HepG2 (cell line): ENCODE measurements at regions not wholly inside any gene's neighbourhood (a gene's known extent, or its start where the extent isn't known, plus 50 kb on each side); places are given as distances from the start of the nearest gene placed in this dataset.

Experiments used
- ATAC-seq: fragments of 200-7000 bp; cut with Tn5 transposase; 3 replicates; pipeline ENCODE4 v1.9.1; 2020; ENCODE audit warnings: mild to moderate bottlenecking, moderate library complexity
- BruUV-seq: library from RNA; stranded (reverse); fragments of 400-500 nt; replicated peaks from 2 replicates; lab custom pipeline; 2021; lab: Mats Ljungman, UMichigan
- CTCF ChIA-PET: fragments of 300-600 bp; formaldehyde crosslinking; extraction: SDS; loops from one replicate; lab custom pipeline; 2021; ENCODE audit warnings: low total read pairs, inconsistent platforms, low intra/inter-chr PET ratio; lab: Yijun Ruan, JAX
- POLR2A ChIA-PET: fragments of 350-600 bp; sonication (Branson Sonifier 250); formaldehyde crosslinking; loops from one replicate; lab custom pipeline; 2020; ENCODE audit warnings: antibody characterized with exemption, inconsistent platforms; lab: Yijun Ruan, JAX
- DNase-seq: peaks from one replicate; pipeline ENCODE4 v3.0.0-alpha.2; 2015; ENCODE audit warnings: low spot score
- FAIRE-seq: peaks from 3 replicates; lab custom pipeline; 2011; peaks lifted over from hg19 to GRCh38; lab: Jason Lieb, UNC
- H2AFZ ChIP-seq: one replicate; pipeline ENCODE4 v1.6.1; 2011; ENCODE audit warnings: low read length, inconsistent platforms
- H3K27ac ChIP-seq: fragments of 300-600 bp; 3 replicates; pipeline ENCODE4 v1.8.0; 2011; ENCODE audit warnings: mixed run types, mild to moderate bottlenecking, mixed read lengths, low read length, inconsistent platforms; ENCODE audit not compliant: insufficient read depth; ENCODE audit errors: extremely low read length
- H3K27me3 ChIP-seq, 2 experiments: fragments of 200-600 bp in 1 of 2; 2 replicates in 1 of 2; 3 replicates in 1 of 2; pipeline versions ENCODE4 v1.6.0 to v1.8.0; 2011; ENCODE audit warnings: low read length in 2 of 2, mild to moderate bottlenecking in 2 of 2, moderate library complexity in 2 of 2, inconsistent platforms in 1 of 2; ENCODE audit not compliant: insufficient read depth in 2 of 2, control insufficient read depth in 1 of 2
- H3K36me3 ChIP-seq, 2 experiments: fragments of 200-600 bp in 1 of 2; replicated peaks in 1 of 2; 2 replicates in 1 of 2; 3 replicates in 1 of 2; pipeline versions ENCODE4 v1.5.1 to v1.8.0; 2011; ENCODE audit warnings: low read length in 2 of 2, inconsistent platforms in 1 of 2; ENCODE audit not compliant: insufficient read depth in 2 of 2, control insufficient read depth in 1 of 2
- H3K4me1 ChIP-seq: 2 replicates; pipeline ENCODE4 v1.5.1; 2012; ENCODE audit warnings: low read length, inconsistent platforms; ENCODE audit not compliant: insufficient read depth
- H3K4me2 ChIP-seq: 2 replicates; pipeline ENCODE4 v1.6.0; 2011; ENCODE audit warnings: low read depth, low read length, inconsistent platforms
- H3K4me3 ChIP-seq, 3 experiments: fragments of 200-600 bp in 1 of 3; sonication (generic), shearing (Covaris generic) in 1 of 3; replicated peaks in 1 of 3; 2 replicates each; pipeline ENCODE4 v1.5.1; 2011 to 2016; ENCODE audit warnings: low read length in 3 of 3, inconsistent platforms in 2 of 3, low read depth in 2 of 3, mild to moderate bottlenecking in 2 of 3, control low read depth in 1 of 3, mixed read lengths in 1 of 3; ENCODE audit not compliant: insufficient read depth in 1 of 3
- H3K79me2 ChIP-seq: one replicate; pipeline ENCODE4 v1.6.1; 2011; ENCODE audit warnings: low read length, inconsistent platforms; ENCODE audit not compliant: insufficient read depth
- H3K9ac ChIP-seq: 2 replicates; pipeline ENCODE4 v1.6.0; 2011; ENCODE audit warnings: mild to moderate bottlenecking, low read depth, low read length, inconsistent platforms; ENCODE audit not compliant: insufficient read depth
- H3K9me3 ChIP-seq: 2 replicates; pipeline ENCODE4 v1.5.1; 2012; ENCODE audit warnings: mild to moderate bottlenecking, low read length
- H4K20me1 ChIP-seq: 2 replicates; pipeline ENCODE4 v1.6.0; 2011; ENCODE audit warnings: inconsistent platforms, mild to moderate bottlenecking, low read length, moderate library complexity; ENCODE audit not compliant: insufficient read depth
- LRRFIP1 ChIP-seq: sonication (generic); formaldehyde crosslinking; conservative IDR thresholded peaks from 2 replicates; pipeline ENCODE4 v1.4.0; 2020; ENCODE audit warnings: missing genetic modification reagents
- MXD4 ChIP-seq: IDR thresholded peaks from 2 replicates; pipeline ENCODE4 v1.6.1; 2016; ENCODE audit warnings: mild to moderate bottlenecking, missing biosample characterization, missing genetic modification reagents
- NFE2L2 ChIP-seq: fragments of 150-350 bp; IDR thresholded peaks from 2 replicates; pipeline ENCODE4 v1.6.1; 2014; ENCODE audit warnings: low read length
- SMARCE1 ChIP-seq: fragments of 450-650 bp; IDR thresholded peaks from 2 replicates; pipeline ENCODE4 v1.6.1; 2017; ENCODE audit warnings: borderline replicate concordance
- ZNF510 ChIP-seq: sonication (generic); formaldehyde crosslinking; IDR thresholded peaks from 2 replicates; pipeline ENCODE4 v1.4.0; 2020; ENCODE audit warnings: low read depth, mild to moderate bottlenecking, missing genetic modification reagents
- ZNF740 ChIP-seq: sonication (generic); formaldehyde crosslinking; IDR thresholded peaks from 2 replicates; pipeline ENCODE4 v1.4.0; 2020; ENCODE audit warnings: missing genetic modification reagents
- ZNF768 ChIP-seq: sonication (generic); formaldehyde crosslinking; IDR thresholded peaks from 2 replicates; pipeline ENCODE4 v1.4.0; 2020; ENCODE audit warnings: missing genetic modification reagents
- ZNF788 ChIP-seq: sonication (generic); formaldehyde crosslinking; IDR thresholded peaks from 2 replicates; pipeline ENCODE4 v1.5.0; 2020; ENCODE audit warnings: mild to moderate bottlenecking, missing genetic modification reagents, borderline replicate concordance
- WGBS: methylation state at CpG from one replicate; pipeline ENCODE4 v1.1.6; 2017; ENCODE audit warnings: low lambda C conversion rate; 5-methylcytosine and 5-hydroxymethylcytosine counted together
- in situ Hi-C: cut with HindIII; loops from 2 replicates; pipeline ENCODE4 v1.10.0; 2017; ENCODE audit warnings: low pct_unique_long_range_greater_than_20kb; ENCODE audit not compliant: extremely low pct_ligation_motif_present
- intact Hi-C: fragments of 100-400 bp; cut with micrococcal nuclease; formaldehyde crosslinking; loops from one replicate; pipeline ENCODE4 v1.10.0; 2022; ENCODE audit not compliant: unreplicated experiment

GRCh38 chr2:47675196-47675825 lies 104.5 kb upstream of the KCNK12 start:
- Histone ChIP-seq H3K9ac (no peak overlapping the region), H3K79me2 (no peaks in the 10 kb centered on the region), H3K4me3 (no peak overlapping the region), H3K27me3 (peaks cover 0 to 17% of the 10 kb centered on the region in 2 experiments; a peak in 2 of 5 replicates), H3K27ac (no peak overlapping the region), H3K4me2 (no peak overlapping the region), H3K36me3 (no peaks in the 10 kb centered on the region), H4K20me1 (no peaks in the 10 kb centered on the region; the same call in 1 of the 2 replicates), H3K4me1 (no peaks in the 10 kb centered on the region), H2AFZ (no peak overlapping the region), H3K9me3 (no peaks in the 10 kb centered on the region)
- POLR2A ChIA-PET = no interaction called here
- ATAC-seq (no peak), FAIRE-seq (no peak), DNase-seq (no peak)
- CTCF ChIA-PET = no interaction called here
- no TSS peak for BruUV-seq
- intact Hi-C loops (no loop called here), in situ Hi-C loops (no loop called here)
- TF ChIP-seq SMARCE1 (no peak), ZNF768 (CRISPR knock-in tag) (no peak), ZNF510 (CRISPR knock-in tag) (no peak), LRRFIP1 (CRISPR knock-in tag) (no peak), ZNF740 (CRISPR knock-in tag) (no peak), MXD4 (no peak), NFE2L2 (no peak), ZNF788 (CRISPR knock-in tag) (no peak)
- WGBS = 0% methylated on average over 2 of the region's 2 CpGs
